ENCODE measurements at regions not wholly inside any gene's neighbourhood (a gene's known extent, or its start where the extent isn't known, plus 50 kb on each side); places are given as distances from the start of the nearest gene placed in this dataset.

DNA sequence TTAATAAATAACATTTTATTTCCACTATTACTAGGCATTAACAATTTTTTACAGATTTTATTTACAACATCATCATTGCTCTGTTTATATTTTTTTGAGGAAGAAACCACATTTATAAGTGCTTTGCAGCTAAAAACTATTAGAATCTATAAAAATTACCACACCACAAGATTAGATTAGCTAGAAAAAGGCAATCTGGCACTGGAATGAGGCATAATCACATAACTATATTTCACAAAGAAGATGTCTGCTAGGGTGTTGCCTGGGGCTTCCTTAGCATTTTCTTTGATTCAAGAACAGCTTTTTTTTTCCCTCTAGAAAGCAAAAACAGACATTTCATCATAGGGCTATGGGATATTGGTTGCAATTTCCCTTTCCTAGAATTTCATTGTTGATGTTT, 2169.2 kb downstream of the MRPL39 start:
- TF ChIP-seq GATA2 (IDR thresholded peaks at IDR 0.05; ENCODE audit: low read depth, low read length) (no peak), GATA3 (IDR thresholded peaks at IDR 0.05; ENCODE audit: low read depth, low read length) (no peak)
